AG04449 (cell line): ENCODE measurements at regions not wholly inside any gene's neighbourhood (a gene's known extent, or its start where the extent isn't known, plus 50 kb on each side); places are given as distances from the start of the nearest gene placed in this dataset.

Experiments
- CTCF ChIA-PET: fragments of 350-600 bp; formaldehyde crosslinking; extraction: SDS; loops from one replicate; lab custom pipeline; 2021; ENCODE audit warnings: antibody characterized with exemption; lab: Yijun Ruan, JAX
- POLR2A ChIA-PET: fragments of 400-600, 350-600 bp; formaldehyde crosslinking; extraction: SDS; loops from one replicate; lab custom pipeline; 2020; ENCODE audit warnings: antibody characterized with exemption, inconsistent platforms; lab: Yijun Ruan, JAX
- DNase-seq: peaks from one replicate; pipeline ENCODE4 v3.0.0-alpha.2; 2010; ENCODE audit warnings: low read depth, low spot score
- H3K4me3 ChIP-seq: 2 replicates; pipeline ENCODE4 v1.5.1; 2011; ENCODE audit warnings: low read depth, mild to moderate bottlenecking, control low read depth, low read length
- TF ChIP-seq, protein P1 (sequence below): IDR thresholded peaks from one replicate; pipeline ENCODE4 v1.5.1; 2011; ENCODE audit warnings: mild to moderate bottlenecking, moderate library complexity, low read length, control low read depth, inconsistent platforms; ENCODE audit not compliant: insufficient read depth; ENCODE audit errors: missing control alignments

GRCh38 chr3:116974702-116975101 lies 265.1 kb downstream of the TUSC7 start:
- TF ChIP-seq, protein P1, sequence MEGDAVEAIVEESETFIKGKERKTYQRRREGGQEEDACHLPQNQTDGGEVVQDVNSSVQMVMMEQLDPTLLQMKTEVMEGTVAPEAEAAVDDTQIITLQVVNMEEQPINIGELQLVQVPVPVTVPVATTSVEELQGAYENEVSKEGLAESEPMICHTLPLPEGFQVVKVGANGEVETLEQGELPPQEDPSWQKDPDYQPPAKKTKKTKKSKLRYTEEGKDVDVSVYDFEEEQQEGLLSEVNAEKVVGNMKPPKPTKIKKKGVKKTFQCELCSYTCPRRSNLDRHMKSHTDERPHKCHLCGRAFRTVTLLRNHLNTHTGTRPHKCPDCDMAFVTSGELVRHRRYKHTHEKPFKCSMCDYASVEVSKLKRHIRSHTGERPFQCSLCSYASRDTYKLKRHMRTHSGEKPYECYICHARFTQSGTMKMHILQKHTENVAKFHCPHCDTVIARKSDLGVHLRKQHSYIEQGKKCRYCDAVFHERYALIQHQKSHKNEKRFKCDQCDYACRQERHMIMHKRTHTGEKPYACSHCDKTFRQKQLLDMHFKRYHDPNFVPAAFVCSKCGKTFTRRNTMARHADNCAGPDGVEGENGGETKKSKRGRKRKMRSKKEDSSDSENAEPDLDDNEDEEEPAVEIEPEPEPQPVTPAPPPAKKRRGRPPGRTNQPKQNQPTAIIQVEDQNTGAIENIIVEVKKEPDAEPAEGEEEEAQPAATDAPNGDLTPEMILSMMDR, result no peak
- POLR2A ChIA-PET, result no interaction called here
- CTCF ChIA-PET, result interaction anchor here (1.6 kb wide), 1 partner anchor 44 kb away, joined by 3 read pairs; no protein-coding TSS in a partner anchor
- DNase-seq, result no peak
- H3K4me3 ChIP-seq, result no peak overlapping the region

DNA sequence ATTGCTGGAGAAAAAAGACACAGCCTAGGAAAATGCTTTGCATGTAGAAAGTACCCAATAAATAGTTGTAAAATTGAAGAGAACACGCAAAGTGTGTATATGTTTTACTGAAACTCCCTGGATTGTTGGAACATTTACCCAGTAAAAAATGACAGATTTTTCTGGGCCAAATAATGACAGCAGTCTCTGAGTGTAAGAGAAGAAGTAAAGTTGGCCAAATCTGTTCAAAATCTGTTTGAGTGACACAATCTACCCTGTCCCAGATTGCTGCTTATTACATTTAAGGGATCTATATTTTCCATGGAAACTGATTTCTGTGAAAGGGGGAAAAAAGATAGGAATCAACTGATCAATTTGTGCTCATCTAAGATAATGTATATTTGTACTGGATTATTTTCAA lies 267.9 kb downstream of the TUSC7 start:
- ChIA-PET CTCF (no interaction called here), POLR2A (no interaction called here)
- TF ChIP-seq, protein P1, result no peak
- no peak for DNase-seq
- H3K4me3 ChIP-seq, result no peak overlapping the region

DNA sequence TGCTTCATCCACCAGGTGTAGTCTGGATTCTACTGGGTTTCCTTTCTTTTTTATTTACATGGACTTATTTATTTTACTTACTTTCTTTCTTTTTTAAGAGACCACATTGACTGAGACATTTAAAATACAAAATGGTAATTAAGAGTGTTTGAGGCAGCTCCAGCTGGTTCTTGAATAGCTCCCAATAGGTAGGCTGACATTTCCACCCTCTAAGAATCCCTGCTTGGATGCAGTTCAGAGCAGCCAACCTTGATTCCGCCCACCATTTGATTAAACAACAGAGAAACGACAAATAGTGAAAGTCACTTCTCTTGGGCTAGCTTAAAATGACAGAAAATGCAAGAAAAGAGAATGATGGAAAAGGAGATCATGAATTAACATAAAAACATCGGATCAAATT lies 270.5 kb downstream of the TUSC7 start:
- H3K4me3 ChIP-seq, result no peak overlapping the region
- TF ChIP-seq, protein P1, result no peak
- no peak for DNase-seq
- ChIA-PET CTCF (no interaction called here), POLR2A (no interaction called here)

GRCh38 chr3:116981089-116981488 lies 271.5 kb downstream of the TUSC7 start:
- DNase-seq, result no peak
- TF ChIP-seq, protein P1, result no peak
- H3K4me3 ChIP-seq, result no peak overlapping the region
- ChIA-PET CTCF (no interaction called here), POLR2A (no interaction called here)

DNA sequence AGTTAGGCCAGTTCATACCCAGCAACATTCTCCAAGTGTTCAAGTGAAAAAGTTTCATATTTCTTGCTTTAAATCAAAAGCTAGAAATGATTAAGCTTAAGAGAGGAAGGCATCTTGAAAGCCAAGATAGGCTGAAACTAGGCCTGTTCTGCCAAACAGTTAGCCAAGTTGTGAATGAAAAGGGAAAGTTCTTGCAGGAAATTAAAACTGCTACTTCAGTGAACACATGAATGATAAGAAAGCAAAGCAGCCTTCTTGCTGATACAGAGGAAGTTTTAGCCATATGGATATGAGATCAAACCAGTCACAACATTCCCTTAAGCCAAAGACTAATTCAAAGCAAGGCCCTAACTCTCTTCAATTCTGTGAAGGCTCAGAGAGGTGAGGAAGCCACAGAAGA lies 274.7 kb downstream of the TUSC7 start:
- TF ChIP-seq, protein P1, result no peak
- DNase-seq, result no peak
- POLR2A ChIA-PET, result no interaction called here
- no peak overlapping the region for H3K4me3 ChIP-seq
- CTCF ChIA-PET, result no interaction called here

DNA sequence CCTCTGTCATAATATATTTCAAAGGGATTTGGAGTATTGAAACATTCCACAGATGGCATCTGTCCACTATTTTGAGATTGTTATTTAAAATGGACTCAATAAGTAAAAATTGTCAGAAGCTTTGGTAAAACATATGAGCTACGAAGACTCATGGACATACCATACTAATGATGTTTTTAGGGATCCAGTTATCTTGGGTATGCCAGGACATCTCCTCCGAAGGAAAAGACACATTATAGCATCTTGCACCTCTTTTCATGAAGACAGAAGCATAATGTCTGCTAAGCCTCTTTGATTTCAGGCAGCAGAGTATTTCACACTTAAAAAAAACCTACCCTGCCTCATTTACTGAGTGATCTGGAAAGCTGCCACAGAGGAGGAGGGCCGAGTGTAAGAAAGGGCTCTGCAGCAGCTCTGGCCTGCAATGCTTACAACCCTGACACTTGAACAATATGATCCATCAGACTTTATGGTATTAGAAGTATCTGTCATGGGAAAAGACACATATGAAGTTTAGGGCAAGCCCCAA lies 284.8 kb downstream of the TUSC7 start:
- ChIA-PET CTCF (no interaction called here), POLR2A (no interaction called here)
- no peak for DNase-seq
- TF ChIP-seq, protein P1, result no peak
- no peak overlapping the region for H3K4me3 ChIP-seq
